Mucosa of rectum (tissue), 2 donors: ENCODE measurements at regions not wholly inside any gene's neighbourhood (a gene's known extent, or its start where the extent isn't known, plus 50 kb on each side); places are given as distances from the start of the nearest gene placed in this dataset.

Source experiments
- H3K27ac ChIP-seq, 2 donors: one replicate each; pipeline ENCODE4 v1.7.0; 2013; ENCODE audit warnings: inconsistent platforms in 2 of 2, low read depth in 2 of 2, low read length in 2 of 2
- H3K27me3 ChIP-seq, 2 donors: one replicate each; pipeline ENCODE4 v1.7.0; 2013; ENCODE audit warnings: low read length in 2 of 2; ENCODE audit not compliant: control insufficient read depth in 2 of 2, insufficient read depth in 2 of 2
- H3K36me3 ChIP-seq, 2 donors: one replicate each; pipeline ENCODE4 v1.7.0; 2013; ENCODE audit warnings: low read length in 2 of 2; ENCODE audit not compliant: control insufficient read depth in 2 of 2, insufficient read depth in 2 of 2
- H3K4me1 ChIP-seq, 2 donors: one replicate each; pipeline ENCODE4 v1.7.0; 2013; ENCODE audit warnings: low read length in 2 of 2, mild to moderate bottlenecking in 1 of 2; ENCODE audit not compliant: control insufficient read depth in 2 of 2, insufficient read depth in 2 of 2
- H3K4me3 ChIP-seq, 2 donors: one replicate each; pipeline ENCODE4 v1.7.0; 2013; ENCODE audit warnings: low read length in 2 of 2
- H3K9ac ChIP-seq, 2 donors: one replicate each; pipeline ENCODE4 v1.7.0; 2013; ENCODE audit warnings: low read length in 2 of 2, low read depth in 1 of 2, mild to moderate bottlenecking in 1 of 2
- H3K9me3 ChIP-seq, 2 donors: one replicate each; pipeline ENCODE4 v1.7.0; 2013; ENCODE audit warnings: low read length in 2 of 2; ENCODE audit not compliant: control insufficient read depth in 2 of 2
- donor health status: healthy.
- donor health status: Normal muscosa, but diverticular disease.

DNA sequence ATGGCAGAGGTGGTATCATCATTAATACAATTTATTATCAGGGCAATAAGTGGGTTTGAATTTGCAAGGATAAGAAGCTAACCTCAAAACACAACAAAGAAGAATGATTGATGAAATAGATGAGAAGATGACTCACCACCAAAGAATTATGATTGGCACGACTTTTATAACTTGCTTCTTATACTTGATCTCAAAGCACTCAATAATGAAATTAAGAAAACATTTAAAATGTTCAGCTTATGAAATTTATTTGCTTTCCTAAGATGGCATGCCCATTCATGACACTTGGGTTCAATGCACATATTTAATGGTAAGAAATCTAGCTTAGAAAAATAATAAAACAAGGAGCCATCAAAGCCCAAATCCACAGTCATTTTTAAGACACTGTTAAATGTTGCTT, 477.5 kb downstream of the GJA1 start:
- Histone ChIP-seq H3K27me3 (no peaks in the 10 kb centered on the region), H3K4me1 (no peaks in the 10 kb centered on the region)

DNA sequence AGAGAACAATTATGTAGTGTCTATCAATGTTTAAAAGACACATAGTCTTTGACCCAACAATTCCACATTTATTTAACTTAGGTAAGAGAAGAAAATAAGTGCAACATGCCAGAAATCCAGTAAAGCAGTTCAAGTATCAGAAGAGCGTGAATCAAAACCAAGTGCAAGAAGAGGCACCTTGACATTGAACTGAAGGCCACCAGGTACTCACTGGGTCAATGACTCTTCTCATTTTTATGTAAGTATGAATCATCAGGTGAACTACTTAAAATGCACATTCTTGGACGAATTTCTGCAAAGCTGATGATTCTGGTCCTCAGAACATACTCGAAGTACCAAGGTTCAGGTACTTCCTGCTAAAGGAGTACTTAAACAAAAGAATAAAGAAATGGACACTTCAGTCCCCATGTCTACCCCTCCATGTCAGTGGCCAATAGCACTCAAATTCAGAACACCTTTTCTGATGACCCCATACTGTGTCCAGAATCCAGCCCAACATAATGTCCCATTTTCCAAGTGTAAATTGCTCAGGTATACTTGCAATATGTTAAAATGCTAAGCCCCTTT, 481.9 kb downstream of the GJA1 start:
- no peaks in the 10 kb centered on the region for H3K9me3 ChIP-seq
- H3K27ac ChIP-seq, result no peak overlapping the region
- no peaks in the 10 kb centered on the region for H3K27me3 ChIP-seq
- H3K4me1 ChIP-seq, result no peaks in the 10 kb centered on the region
- no peaks in the 10 kb centered on the region for H3K36me3 ChIP-seq
- no peak overlapping the region for H3K9ac ChIP-seq
- H3K4me3 ChIP-seq, result no peak overlapping the region

More for the DNA sequence above, 477.5 kb downstream of the GJA1 start:
- no peaks in the 10 kb centered on the region for H3K36me3 ChIP-seq
- peaks cover 0 to 4% of the 10 kb centered on the region in 2 donors for H3K9me3 ChIP-seq
- H3K4me3 ChIP-seq, result no peak overlapping the region
- no peak overlapping the region for H3K27ac ChIP-seq
- H3K9ac ChIP-seq, result no peak overlapping the region

DNA sequence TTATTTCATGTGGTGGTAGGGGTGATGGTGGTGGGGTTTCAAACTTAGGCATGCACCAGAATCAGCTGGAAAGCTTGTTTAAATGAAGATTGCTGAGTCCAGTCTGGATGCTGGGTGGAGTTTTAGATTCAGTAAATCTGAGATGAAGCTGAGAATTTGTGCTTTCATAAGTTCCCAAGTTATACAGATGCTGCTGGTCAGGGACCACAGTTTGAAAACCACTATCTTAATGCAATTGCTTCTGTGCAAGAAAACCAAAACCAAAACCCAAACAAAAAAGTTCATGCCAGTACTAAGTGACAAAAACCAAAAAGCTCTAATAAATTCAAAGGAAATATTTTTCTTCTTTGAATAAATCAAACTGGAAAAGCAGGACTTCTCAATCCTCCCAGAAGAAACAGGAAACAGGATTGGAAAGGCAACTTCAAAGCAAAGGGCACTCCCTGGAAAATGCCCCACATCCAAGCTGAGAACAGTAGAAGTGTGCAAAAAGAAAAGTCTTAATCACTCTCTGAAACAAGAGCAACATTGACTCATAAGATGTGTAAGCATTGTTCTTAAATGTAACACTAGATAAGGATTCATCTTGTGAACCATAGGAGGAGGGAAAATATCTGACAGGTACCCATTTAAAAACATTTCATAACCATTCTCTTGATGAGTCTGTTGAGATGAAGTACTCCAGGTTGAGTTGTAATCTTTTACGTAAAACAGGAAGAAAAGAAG, 481.5 kb upstream of the HSF2 start:
- Histone ChIP-seq H3K27ac (no peak overlapping the region), H3K9me3 (no peaks in the 10 kb centered on the region), H3K4me3 (no peak overlapping the region), H3K9ac (no peak overlapping the region), H3K27me3 (no peaks in the 10 kb centered on the region), H3K4me1 (no peaks in the 10 kb centered on the region), H3K36me3 (no peaks in the 10 kb centered on the region)

DNA sequence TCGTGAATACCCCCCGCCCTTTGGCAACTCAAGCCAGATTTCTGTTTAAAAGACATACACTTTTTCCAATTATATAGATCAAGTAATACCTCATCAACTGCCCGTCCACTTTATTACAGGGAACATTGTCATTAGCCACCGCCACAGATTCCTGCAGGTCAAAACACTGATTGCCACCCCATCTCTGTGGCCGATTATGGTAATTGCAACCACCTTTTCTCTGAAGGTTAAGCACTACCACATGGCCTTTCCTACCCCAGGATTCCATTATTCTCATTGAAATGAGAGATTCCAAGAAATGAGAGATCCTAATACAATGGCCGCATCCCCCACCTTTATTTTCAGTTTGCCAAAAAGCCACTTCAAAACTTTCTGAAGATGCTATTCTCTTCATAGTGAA, 478.8 kb upstream of the HSF2 start:
- no peaks in the 10 kb centered on the region for H3K27me3 ChIP-seq
- H3K9ac ChIP-seq, result no peak overlapping the region
- H3K4me3 ChIP-seq, result no peak overlapping the region
- no peak overlapping the region for H3K27ac ChIP-seq
- no peaks in the 10 kb centered on the region for H3K36me3 ChIP-seq
- no peaks in the 10 kb centered on the region for H3K9me3 ChIP-seq
- H3K4me1 ChIP-seq, result no peaks in the 10 kb centered on the region

DNA sequence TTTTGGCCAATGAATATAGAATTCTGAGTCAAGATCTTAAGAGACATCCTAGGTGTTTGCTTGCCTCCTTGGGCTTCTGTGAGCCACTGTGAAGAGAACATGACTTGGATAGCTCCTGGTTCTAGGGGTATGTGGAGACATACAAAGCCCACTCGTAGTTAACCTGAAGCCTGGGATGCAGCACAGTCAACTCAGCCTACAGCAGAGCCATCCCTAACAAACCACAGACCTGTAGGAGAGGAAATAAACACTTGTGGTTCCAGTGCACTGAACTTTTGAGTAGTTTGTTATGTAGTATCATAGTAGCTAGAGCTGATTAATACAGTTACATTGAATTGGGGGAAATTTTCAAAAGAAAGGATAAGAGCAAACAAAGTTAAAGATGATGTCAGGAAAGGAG, 474.4 kb upstream of the HSF2 start:
- Histone ChIP-seq H3K9ac (no peak overlapping the region), H3K27ac (no peak overlapping the region), H3K36me3 (no peaks in the 10 kb centered on the region), H3K4me1 (no peaks in the 10 kb centered on the region), H3K9me3 (no peaks in the 10 kb centered on the region), H3K27me3 (no peaks in the 10 kb centered on the region), H3K4me3 (no peak overlapping the region)

DNA sequence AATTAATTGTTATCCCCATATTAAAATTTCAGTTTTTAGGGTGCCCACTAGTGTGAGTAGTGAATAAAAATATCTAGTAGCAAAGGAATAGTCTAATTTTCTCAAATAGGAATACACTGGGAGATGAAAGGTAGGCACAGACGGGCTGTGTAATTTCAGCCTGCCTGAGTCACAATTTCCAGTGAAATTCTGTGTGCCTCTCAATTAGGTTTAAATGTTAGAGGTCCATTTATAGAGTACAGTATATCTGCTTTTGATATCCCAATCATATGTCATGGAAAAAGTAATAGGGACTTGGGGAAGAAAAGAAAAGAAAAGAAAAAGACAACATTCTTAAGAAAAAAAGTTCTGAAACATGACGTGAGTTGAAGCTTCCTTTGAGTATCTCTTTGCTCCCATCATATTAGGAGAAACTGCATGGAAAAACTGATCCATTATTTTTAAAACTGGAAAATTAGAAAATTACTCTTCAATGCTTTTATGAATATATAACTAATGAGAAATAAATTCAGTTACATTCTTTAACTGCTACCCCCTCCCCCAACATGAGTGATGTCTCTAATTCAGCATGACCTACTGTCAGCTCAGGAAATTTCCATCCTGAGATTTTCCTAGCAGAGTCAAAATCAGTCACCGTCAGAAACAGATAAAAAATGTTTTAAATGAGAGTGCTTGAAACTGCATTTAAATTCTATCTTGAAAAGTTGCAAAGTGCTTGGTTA, 473.8 kb upstream of the HSF2 start:
- Histone ChIP-seq H3K36me3 (no peaks in the 10 kb centered on the region), H3K4me1 (no peaks in the 10 kb centered on the region), H3K9ac (no peak overlapping the region), H3K27me3 (no peaks in the 10 kb centered on the region), H3K4me3 (no peak overlapping the region), H3K27ac (no peak overlapping the region), H3K9me3 (no peaks in the 10 kb centered on the region)

DNA sequence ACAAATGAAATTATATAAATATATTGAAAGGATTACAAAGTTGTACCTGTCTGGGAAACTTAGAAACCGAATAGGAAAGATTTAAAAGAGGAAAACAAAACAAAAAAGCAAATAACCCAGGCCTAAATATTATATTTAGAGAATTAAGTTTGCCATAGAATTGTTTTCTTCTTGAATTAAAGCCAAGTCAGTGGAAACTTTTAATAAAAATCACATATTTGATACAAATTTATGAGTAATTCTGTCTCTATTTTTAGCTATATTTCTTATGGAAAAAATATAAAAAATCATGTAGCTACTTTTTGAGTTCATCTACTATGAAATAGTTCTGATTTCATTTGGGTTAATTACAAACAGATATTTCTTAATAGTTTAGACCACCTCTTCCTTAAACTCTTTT, 470.2 kb upstream of the HSF2 start:
- H3K9me3 ChIP-seq, result no peaks in the 10 kb centered on the region
- H3K9ac ChIP-seq, result no peak overlapping the region
- no peaks in the 10 kb centered on the region for H3K27me3 ChIP-seq
- H3K4me1 ChIP-seq, result peaks cover 0 to 3% of the 10 kb centered on the region in 2 donors
- no peak overlapping the region for H3K27ac ChIP-seq
- H3K36me3 ChIP-seq, result no peaks in the 10 kb centered on the region
- no peak overlapping the region for H3K4me3 ChIP-seq

DNA sequence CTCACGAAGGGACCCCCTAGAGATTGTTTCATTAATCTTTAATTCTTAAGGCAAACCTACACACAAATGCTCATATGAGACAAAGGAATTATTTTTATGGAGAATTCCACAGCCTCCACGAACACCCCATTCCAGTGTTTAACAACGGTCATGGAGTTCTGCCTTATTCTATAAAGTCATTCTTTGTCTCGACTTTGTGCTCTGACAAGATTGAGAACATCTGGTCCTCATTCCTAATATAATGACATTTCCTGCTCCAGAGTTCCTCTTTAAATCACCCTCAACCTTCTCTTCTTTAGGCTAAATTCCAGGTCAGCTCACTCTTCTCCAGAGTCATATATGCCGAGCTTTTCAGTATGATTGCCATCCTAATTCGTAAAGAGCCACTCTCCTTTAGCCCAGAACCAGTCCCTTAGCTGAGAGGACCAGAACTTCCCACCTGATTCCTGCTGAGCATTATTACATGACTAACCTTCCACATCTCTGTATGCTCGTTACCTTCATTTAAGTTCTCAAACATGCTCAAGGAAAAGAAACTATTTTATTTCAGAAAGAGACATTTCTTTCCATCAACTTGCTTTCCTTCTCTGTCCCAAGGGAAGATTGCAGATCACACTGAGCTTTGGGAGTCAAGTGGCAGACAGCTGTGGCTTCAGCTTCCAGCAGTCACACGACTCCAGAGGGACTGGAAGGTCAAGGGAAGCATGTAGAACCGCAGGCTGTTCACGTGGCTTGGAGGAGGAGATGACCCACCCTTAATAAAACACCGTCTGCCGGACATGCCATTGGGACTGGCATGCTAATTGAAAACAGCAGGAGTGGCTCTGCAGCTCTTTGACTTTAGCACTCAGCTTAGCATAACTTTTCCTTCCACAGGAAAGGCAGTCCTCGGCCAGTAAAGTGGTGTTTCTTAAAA, 467.1 kb upstream of the HSF2 start:
- Histone ChIP-seq H3K36me3 (no peaks in the 10 kb centered on the region), H3K4me3 (no peak overlapping the region), H3K4me1 (peaks cover 0 to 3% of the 10 kb centered on the region in 2 donors), H3K9ac (no peak overlapping the region), H3K9me3 (no peaks in the 10 kb centered on the region), H3K27ac (no peak overlapping the region), H3K27me3 (no peaks in the 10 kb centered on the region)

DNA sequence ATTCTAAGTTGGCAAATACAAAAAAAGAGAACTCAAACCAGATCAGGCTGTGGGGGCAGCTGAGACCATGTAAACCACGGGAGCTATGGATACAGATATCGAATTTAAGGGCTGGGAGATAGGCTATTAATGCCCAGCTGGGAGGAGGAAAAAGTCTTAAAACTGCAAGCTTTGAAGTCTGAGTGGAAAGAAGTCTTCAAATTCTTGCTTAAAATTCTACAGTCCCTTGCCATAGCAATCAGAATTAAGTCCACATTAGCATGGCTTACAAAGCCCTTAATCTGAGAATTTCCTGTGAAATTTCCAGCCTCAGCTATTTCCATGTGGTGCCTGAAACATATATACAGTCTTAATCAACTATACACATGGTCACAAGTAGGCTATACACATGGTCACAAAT, 465.0 kb upstream of the HSF2 start:
- Histone ChIP-seq H3K4me3 (no peak overlapping the region), H3K9ac (no peak overlapping the region), H3K27ac (no peak overlapping the region), H3K36me3 (no peaks in the 10 kb centered on the region), H3K4me1 (peaks cover 0 to 3% of the 10 kb centered on the region in 2 donors), H3K27me3 (no peaks in the 10 kb centered on the region), H3K9me3 (no peaks in the 10 kb centered on the region)
